Loucy (cell line): ENCODE measurements at regions not wholly inside any gene's neighbourhood (a gene's known extent, or its start where the extent isn't known, plus 50 kb on each side); places are given as distances from the start of the nearest gene placed in this dataset.

Experiments used
- EZH2phosphoT487 ChIP-seq: fragments of 200-600 bp; IDR thresholded peaks from 2 replicates; pipeline ENCODE4 v1.6.1; 2018; ENCODE audit warnings: antibody characterized with exemption, mild to moderate bottlenecking, moderate library complexity, borderline replicate concordance
- TF ChIP-seq, protein P1 (sequence below): fragments of 200-600 bp; sonication (generic); conservative IDR thresholded peaks from 2 replicates; pipeline ENCODE4 v1.5.1; 2014; ENCODE audit warnings: mild to moderate bottlenecking, antibody characterized with exemption, low read length

DNA sequence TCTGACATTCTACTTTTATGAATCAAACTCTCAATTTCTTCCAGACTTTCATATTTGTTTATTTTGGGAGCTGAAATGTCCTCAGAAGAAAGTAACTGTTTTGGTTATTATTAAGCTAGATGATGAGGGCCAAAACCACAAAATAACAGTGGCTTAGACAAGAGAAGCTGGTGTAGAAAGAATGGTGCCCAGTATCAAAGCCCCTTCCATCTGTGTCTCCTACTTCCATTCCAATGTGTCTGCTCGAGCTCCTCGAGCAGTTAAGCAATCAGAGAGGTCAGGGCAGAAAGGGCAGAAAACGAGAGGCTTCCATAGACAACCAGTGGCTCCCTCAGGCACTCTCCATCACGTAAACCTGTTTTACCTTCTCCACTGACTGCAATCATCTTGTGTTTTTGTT lies 59.7 kb upstream of the MAGI1 start:
- TF ChIP-seq, protein P1, sequence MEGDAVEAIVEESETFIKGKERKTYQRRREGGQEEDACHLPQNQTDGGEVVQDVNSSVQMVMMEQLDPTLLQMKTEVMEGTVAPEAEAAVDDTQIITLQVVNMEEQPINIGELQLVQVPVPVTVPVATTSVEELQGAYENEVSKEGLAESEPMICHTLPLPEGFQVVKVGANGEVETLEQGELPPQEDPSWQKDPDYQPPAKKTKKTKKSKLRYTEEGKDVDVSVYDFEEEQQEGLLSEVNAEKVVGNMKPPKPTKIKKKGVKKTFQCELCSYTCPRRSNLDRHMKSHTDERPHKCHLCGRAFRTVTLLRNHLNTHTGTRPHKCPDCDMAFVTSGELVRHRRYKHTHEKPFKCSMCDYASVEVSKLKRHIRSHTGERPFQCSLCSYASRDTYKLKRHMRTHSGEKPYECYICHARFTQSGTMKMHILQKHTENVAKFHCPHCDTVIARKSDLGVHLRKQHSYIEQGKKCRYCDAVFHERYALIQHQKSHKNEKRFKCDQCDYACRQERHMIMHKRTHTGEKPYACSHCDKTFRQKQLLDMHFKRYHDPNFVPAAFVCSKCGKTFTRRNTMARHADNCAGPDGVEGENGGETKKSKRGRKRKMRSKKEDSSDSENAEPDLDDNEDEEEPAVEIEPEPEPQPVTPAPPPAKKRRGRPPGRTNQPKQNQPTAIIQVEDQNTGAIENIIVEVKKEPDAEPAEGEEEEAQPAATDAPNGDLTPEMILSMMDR: no peak
- TF ChIP-seq EZH2phosphoT487: no peak
